Stimulated activated naive CD4-positive, alpha-beta T cell (primary cell): ENCODE measurements at regions not wholly inside any gene's neighbourhood (a gene's known extent, or its start where the extent isn't known, plus 50 kb on each side); places are given as distances from the start of the nearest gene placed in this dataset.

Experiments used
- DNase-seq, 6 experiments: peaks; one replicate each; lab custom pipeline; 2025; lab: John Stamatoyannopoulos, UW

- DNase-seq, result no peak
Observed at GRCh38 chr2:156697906-156698305, 261.7 kb downstream of the GPD2 start.

GRCh38 chr2:156700681-156701080 lies 264.5 kb downstream of the GPD2 start:
- DNase-seq, result no peak

- DNase-seq, result no peak
Observed at GRCh38 chr2:156702541-156702940, 266.4 kb downstream of the GPD2 start.

- no peak for DNase-seq
Observed at GRCh38 chr2:156703642-156704041, 267.5 kb downstream of the GPD2 start.

- no peak for DNase-seq
Observed at GRCh38 chr2:156704132-156704531, 268.0 kb downstream of the GPD2 start.

- no peak for DNase-seq
Observed at GRCh38 chr2:156704617-156705016, 268.4 kb downstream of the GPD2 start.

GRCh38 chr2:156706576-156706975 lies 270.4 kb downstream of the GPD2 start:
- DNase-seq, result no peak

- no peak for DNase-seq
Observed at GRCh38 chr2:156708051-156708450, 271.9 kb downstream of the GPD2 start.

- DNase-seq, result no peak
Observed at GRCh38 chr2:156709091-156709490, 272.9 kb downstream of the GPD2 start.

- no peak for DNase-seq
Observed at GRCh38 chr2:156719036-156719435, 282.9 kb downstream of the GPD2 start.

GRCh38 chr2:156727867-156728266 lies 291.7 kb downstream of the GPD2 start:
- no peak for DNase-seq

- DNase-seq, result no peak
Observed at GRCh38 chr2:156728328-156728727, 292.1 kb downstream of the GPD2 start.

- DNase-seq, result no peak
Observed at GRCh38 chr2:156731506-156731905, 295.3 kb downstream of the GPD2 start.

- no peak for DNase-seq
Observed at GRCh38 chr2:156736950-156737349, 300.8 kb downstream of the GPD2 start.

- DNase-seq, result no peak
Observed at GRCh38 chr2:156739301-156739700, 303.1 kb downstream of the GPD2 start.

- DNase-seq, result no peak
Observed at GRCh38 chr2:156745619-156746018, 309.4 kb downstream of the GPD2 start.

- no peak for DNase-seq
Observed at GRCh38 chr2:156748221-156748620, 312.0 kb downstream of the GPD2 start.

- no peak for DNase-seq
Observed at GRCh38 chr2:156752042-156752441, 315.9 kb downstream of the GPD2 start.

GRCh38 chr2:156753766-156754165 lies 317.6 kb downstream of the GPD2 start:
- no peak for DNase-seq

GRCh38 chr2:156756516-156756915 lies 320.3 kb downstream of the GPD2 start:
- no peak for DNase-seq

- DNase-seq, result no peak
Observed at GRCh38 chr2:156763174-156763573, 327.0 kb downstream of the GPD2 start.

- no peak for DNase-seq
Observed at GRCh38 chr2:156765043-156765442, 328.9 kb downstream of the GPD2 start.

- DNase-seq, result no peak
Observed at GRCh38 chr2:156765450-156765849, 329.3 kb downstream of the GPD2 start.

GRCh38 chr2:156769802-156770201 lies 333.6 kb downstream of the GPD2 start:
- no peak for DNase-seq

GRCh38 chr2:156778916-156779315 lies 342.7 kb downstream of the GPD2 start:
- DNase-seq, result no peak
